GM12873 (cell line): ENCODE measurements at regions not wholly inside any gene's neighbourhood (a gene's known extent, or its start where the extent isn't known, plus 50 kb on each side); places are given as distances from the start of the nearest gene placed in this dataset.

Experiments used
- CTCF ChIP-seq: IDR thresholded peaks from 2 replicates; pipeline ENCODE4 v1.5.1; 2012; ENCODE audit warnings: low read depth, mild to moderate bottlenecking, moderate library complexity, low read length, control low read depth; ENCODE audit not compliant: insufficient read depth; ENCODE audit errors: missing control alignments

GRCh38 chr4:66694739-66695138, 850.6 kb downstream of the CENPC start:
- no peak for TF ChIP-seq CTCF

DNA sequence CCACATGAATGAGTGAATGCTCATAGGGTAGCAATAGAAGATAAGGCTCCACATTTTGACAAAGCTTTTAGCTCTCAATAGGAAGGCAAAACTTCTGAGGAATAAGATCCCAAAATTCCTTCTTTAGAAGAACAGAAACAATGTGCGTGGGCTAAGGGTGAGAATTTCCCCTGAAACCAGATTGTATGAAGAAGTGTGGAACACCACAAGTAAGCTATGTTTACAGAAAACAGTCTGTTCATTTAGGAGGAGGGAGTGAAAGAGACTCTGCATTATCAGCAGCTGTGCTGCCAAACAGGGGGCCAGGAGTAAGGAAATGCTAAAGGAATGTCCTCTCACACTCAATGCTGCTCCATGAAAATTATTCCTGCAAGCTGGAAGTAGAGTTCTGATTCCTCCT, 851.6 kb downstream of the CENPC start:
- no peak for TF ChIP-seq CTCF

GRCh38 chr4:66691101-66691500, 854.2 kb downstream of the CENPC start:
- no peak for TF ChIP-seq CTCF

DNA sequence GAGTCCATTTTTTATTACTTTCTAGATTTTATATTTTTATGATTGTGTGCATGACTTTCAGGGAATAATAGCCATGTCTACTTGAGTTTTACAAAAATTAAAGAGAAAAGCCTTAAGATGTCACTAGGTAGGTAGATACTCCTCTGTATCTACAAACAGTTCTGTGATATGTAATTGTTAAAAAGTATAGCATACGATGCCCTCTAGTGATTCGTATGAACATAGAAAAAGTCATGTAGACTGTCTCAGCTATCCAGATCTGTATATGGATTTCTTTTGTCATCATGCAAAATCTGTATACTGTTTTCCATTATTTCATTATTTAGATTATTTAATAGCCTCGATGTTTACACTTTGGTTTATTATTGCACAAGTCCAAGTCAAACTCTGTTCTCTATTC, 856.6 kb downstream of the CENPC start:
- TF ChIP-seq CTCF, result no peak

DNA sequence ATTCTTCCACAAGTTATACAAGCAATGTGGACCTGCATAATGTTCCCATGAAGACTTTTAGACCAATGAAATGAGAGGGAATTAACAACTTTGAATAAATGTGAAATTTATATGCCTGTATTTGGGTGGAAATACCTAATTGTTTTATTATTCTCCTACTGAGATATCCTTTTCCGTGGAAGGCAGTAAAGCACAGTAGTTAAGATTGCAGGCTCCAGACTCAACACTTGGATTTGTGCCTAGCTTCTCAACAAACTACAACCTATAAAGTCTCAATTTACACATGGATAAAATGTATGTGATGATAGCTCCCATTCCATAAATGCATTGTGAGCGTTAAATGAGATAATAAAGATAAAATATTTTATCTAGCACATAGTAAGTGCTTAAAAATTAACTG, 857.8 kb downstream of the CENPC start:
- TF ChIP-seq CTCF, result no peak

DNA sequence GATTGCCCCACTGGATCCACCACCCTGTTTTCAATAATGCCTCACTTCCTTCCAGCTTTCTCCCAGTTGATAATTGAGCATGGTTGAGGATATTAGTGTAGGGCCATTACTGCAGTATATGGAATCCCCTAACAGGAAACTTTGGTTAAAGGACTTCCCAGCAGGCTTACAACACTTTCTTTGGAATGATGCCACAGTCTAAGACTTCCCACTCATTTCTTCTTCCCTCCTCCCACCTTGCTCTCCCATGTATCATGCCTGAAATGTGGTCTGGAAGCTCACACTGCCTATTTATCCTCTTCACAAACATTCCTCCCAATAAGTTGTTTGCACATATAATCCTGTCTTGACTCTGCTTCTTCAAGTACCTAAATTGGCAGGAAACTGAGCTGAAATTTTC, 863.3 kb downstream of the CENPC start:
- no peak for TF ChIP-seq CTCF

- TF ChIP-seq CTCF, result no peak
Measured at GRCh38 chr4:66667249-66667648, 878.1 kb downstream of the CENPC start.

DNA sequence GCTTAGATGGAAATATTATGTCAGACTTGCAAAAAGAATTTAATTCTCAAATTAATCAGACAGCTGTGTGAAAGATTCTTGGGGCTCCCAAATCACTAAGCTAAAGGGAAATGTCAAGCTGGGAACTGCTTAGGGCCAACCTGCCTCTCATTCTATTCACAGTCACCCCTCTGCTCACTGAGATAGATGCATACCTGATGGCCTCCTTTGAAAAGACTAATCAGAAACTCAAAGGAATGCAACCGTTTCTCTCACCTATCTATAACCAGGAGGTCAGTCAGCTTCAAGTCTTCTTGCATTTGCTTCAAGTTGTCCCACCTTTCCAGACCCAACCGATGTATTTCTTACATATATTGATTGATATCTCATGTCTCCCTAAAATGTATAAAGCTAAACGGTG, 882.7 kb downstream of the CENPC start:
- TF ChIP-seq CTCF, result no peak
